Testis (tissue), 2 donors: ENCODE measurements at regions not wholly inside any gene's neighbourhood (a gene's known extent, or its start where the extent isn't known, plus 50 kb on each side); places are given as distances from the start of the nearest gene placed in this dataset.

Experiments used
- DNase-seq: peaks from one replicate; pipeline ENCODE4 v3.0.0-alpha.2; 2019
- H3K27ac ChIP-seq, 2 donors: fragments of 200-600 bp; sonication (generic); one replicate each; pipeline ENCODE4 v1.5.1; 2019
- H3K27me3 ChIP-seq: fragments of 200-600 bp; sonication (generic); one replicate; pipeline ENCODE4 v1.5.1; 2019
- H3K36me3 ChIP-seq: fragments of 200-600 bp; sonication (generic); one replicate; pipeline ENCODE4 v1.5.1; 2017; ENCODE audit warnings: low read depth; ENCODE audit errors: missing control alignments
- H3K4me1 ChIP-seq: fragments of 200-600 bp; sonication (generic); one replicate; pipeline ENCODE4 v1.5.1; 2019
- H3K4me3 ChIP-seq, 2 donors: fragments of 200-600 bp; sonication (generic); one replicate each; pipeline ENCODE4 v1.5.1; 2017 to 2019
- H3K9me3 ChIP-seq: fragments of 200-600 bp; sonication (generic); one replicate; pipeline ENCODE4 v1.5.1; 2017
- POLR2A ChIP-seq: fragments of 450-650 bp; IDR thresholded peaks from one replicate; pipeline ENCODE4 v1.6.1; 2017; ENCODE audit warnings: antibody characterized with exemption, mild to moderate bottlenecking, moderate library complexity
- WGBS, 2 donors: methylation state at CpG; one replicate each; pipeline ENCODE4 v1.1.5; 2018; 5-methylcytosine and 5-hydroxymethylcytosine counted together
- intact Hi-C: fragments of 100-400 bp; cut with DNase I; formaldehyde crosslinking; loops from one replicate; pipeline ENCODE4 v1.15.1; 2023; ENCODE audit warnings: low total_unique reads
- TF ChIP-seq, protein P1 (sequence below), 3 experiments: fragments of 450-650 bp in 2 of 3; fragments of 200-600 bp in 1 of 3; sonication (generic) in 1 of 3; IDR thresholded peaks; one replicate each; pipeline ENCODE4 v1.5.1; 2016 to 2019; ENCODE audit warnings: antibody characterized with exemption in 3 of 3, mild to moderate bottlenecking in 2 of 3, moderate library complexity in 1 of 3

DNA sequence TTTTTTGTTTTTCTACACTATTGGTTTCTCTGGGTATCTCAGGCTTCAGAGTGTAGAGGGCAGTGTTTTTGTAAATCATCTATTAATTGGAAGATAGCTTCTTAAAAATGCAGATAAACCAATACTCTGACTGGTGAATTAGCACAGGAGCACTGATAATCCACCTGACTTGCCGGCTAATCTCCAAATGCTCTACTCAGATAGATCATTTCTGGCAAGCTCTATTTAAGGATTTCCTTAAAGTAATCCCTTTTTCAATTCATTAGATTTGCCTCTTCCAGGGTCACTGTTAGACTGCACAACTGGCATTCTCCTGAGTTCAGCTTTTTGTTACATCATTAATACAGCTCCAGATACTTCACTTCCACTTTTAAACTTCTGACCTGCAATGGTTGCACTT is 1390.3 kb upstream of the NUDT12 start:
- intact Hi-C loops = no loop called here
- Histone ChIP-seq H3K27ac (no peak overlapping the region), H3K4me3 (no peak overlapping the region), H3K36me3 (no peaks in the 10 kb centered on the region), H3K9me3 (no peaks in the 10 kb centered on the region), H3K27me3 (no peaks in the 10 kb centered on the region), H3K4me1 (no peaks in the 10 kb centered on the region)
- TF ChIP-seq, protein P1, sequence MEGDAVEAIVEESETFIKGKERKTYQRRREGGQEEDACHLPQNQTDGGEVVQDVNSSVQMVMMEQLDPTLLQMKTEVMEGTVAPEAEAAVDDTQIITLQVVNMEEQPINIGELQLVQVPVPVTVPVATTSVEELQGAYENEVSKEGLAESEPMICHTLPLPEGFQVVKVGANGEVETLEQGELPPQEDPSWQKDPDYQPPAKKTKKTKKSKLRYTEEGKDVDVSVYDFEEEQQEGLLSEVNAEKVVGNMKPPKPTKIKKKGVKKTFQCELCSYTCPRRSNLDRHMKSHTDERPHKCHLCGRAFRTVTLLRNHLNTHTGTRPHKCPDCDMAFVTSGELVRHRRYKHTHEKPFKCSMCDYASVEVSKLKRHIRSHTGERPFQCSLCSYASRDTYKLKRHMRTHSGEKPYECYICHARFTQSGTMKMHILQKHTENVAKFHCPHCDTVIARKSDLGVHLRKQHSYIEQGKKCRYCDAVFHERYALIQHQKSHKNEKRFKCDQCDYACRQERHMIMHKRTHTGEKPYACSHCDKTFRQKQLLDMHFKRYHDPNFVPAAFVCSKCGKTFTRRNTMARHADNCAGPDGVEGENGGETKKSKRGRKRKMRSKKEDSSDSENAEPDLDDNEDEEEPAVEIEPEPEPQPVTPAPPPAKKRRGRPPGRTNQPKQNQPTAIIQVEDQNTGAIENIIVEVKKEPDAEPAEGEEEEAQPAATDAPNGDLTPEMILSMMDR (IDR thresholded peaks at IDR 0.05) = no peak
- no peak for TF ChIP-seq POLR2A
- DNase-seq = no peak
- 88 to 90% methylated on average over 1 of the region's 1 CpG for WGBS, 2 donors

- Histone ChIP-seq H3K27ac (no peak overlapping the region), H3K4me3 (no peak overlapping the region), H3K27me3 (no peaks in the 10 kb centered on the region), H3K9me3 (no peaks in the 10 kb centered on the region), H3K36me3 (no peaks in the 10 kb centered on the region), H3K4me1 (no peaks in the 10 kb centered on the region)
- no peak for TF ChIP-seq POLR2A
- TF ChIP-seq, protein P1 (IDR thresholded peaks at IDR 0.05) = no peak
- no peak for DNase-seq
- WGBS, 2 donors = 100% methylated on average over 2 to 3 of the region's 3 CpGs
- intact Hi-C loops = no loop called here
These were observed 1389.2 kb upstream of the NUDT12 start for GRCh38 chr5:104951829-104952228.

DNA sequence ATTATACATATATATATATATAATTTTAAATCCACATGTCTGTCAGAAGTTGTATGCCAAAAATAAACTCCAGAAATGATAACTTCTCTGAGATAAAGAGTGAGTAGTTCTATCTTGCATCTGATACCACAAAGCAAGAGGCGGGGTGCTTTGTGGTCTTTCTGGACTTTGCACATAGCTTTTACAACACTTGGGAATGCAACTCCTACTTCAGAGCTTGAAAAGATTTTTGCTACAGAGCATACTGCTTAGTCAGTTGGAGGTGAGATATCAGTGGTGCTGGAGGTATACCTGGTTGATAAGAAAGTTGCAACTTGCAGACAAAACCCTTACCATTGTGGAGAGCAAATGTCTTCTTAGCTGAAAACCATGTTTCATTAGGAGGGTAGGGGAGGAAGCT is 1384.5 kb upstream of the NUDT12 start:
- no peak for TF ChIP-seq POLR2A
- TF ChIP-seq, protein P1 (IDR thresholded peaks at IDR 0.05) = no peak
- WGBS, 2 donors = 93% methylated on average over 1 of the region's 1 CpG
- H3K27me3 ChIP-seq = no peaks in the 10 kb centered on the region
- no peaks in the 10 kb centered on the region for H3K36me3 ChIP-seq
- no peak overlapping the region for H3K27ac ChIP-seq
- H3K9me3 ChIP-seq = no peaks in the 10 kb centered on the region
- intact Hi-C loops = no loop called here
- H3K4me1 ChIP-seq = no peaks in the 10 kb centered on the region
- no peak overlapping the region for H3K4me3 ChIP-seq
- no peak for DNase-seq

DNA sequence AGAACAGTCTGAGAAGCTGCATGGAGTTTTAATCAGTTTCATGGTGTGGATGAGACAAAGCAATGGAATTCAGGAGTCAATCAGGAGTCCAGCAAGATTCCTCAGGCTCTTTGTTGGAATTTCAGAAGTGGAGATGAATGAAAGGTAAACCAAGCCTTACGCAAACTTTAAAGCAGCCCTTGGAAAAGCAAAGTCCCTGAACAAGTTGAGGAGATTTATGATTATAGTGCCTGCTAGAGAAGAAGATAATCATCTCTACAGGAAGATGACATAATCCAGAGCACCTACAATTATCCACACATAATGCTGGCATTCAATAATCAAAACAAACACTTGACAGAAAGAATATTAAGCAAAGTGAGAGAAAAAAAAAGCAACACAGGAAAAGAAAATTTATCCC is 1380.1 kb upstream of the NUDT12 start:
- H3K4me1 ChIP-seq = no peaks in the 10 kb centered on the region
- 86% methylated on average over 1 of the region's 1 CpG for WGBS, 2 donors
- DNase-seq = no peak
- no peak overlapping the region for H3K4me3 ChIP-seq
- intact Hi-C loops = no loop called here
- H3K36me3 ChIP-seq = no peaks in the 10 kb centered on the region
- H3K9me3 ChIP-seq = no peaks in the 10 kb centered on the region
- H3K27me3 ChIP-seq = no peaks in the 10 kb centered on the region
- no peak overlapping the region for H3K27ac ChIP-seq
- TF ChIP-seq POLR2A = no peak
- TF ChIP-seq, protein P1 (IDR thresholded peaks at IDR 0.05) = no peak

DNA sequence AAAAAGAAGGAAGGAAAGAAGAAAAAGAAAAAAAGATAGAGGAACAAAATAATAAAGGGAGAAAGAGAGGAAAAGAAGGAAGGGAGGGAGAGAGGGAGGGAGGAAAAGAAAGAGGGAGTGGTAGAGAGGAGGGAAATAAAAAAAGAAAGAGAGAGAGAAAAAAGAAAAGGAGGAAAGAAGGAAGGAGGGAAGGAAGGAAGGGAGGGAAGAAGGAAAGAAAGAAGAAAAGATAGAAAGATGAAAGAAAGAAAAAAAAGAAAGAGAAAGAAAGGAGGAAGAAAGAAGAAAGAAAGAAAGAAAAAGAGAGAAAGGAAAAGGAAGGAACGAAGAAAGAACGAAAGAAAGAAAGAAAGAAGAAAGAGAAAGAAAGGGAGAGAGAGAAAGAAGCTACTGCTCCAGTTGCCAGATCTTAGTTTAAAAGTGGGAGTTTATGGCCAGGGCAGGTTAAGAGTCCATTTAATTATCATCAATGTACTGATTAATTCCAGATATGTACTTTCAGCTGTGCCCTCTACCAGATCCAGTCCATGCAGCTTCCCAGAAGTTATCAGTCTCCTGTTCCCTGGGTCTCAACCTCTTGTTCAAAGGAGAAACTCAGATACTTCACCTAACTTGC is 1378.5 kb upstream of the NUDT12 start:
- Histone ChIP-seq H3K9me3 (no peaks in the 10 kb centered on the region), H3K4me3 (no peak overlapping the region), H3K27me3 (no peaks in the 10 kb centered on the region), H3K27ac (no peak overlapping the region), H3K36me3 (no peaks in the 10 kb centered on the region), H3K4me1 (no peaks in the 10 kb centered on the region)
- no peak for DNase-seq
- intact Hi-C loops = no loop called here
- 93 to 94% methylated on average over 2 of the region's 2 CpGs for WGBS, 2 donors
- TF ChIP-seq, protein P1 (IDR thresholded peaks at IDR 0.05) = no peak
- no peak for TF ChIP-seq POLR2A
